GM12872 (cell line): ENCODE measurements at regions not wholly inside any gene's neighbourhood (a gene's known extent, or its start where the extent isn't known, plus 50 kb on each side); places are given as distances from the start of the nearest gene placed in this dataset.

Source experiments
- CTCF ChIP-seq: IDR thresholded peaks from 3 replicates; pipeline ENCODE4 v1.5.1; 2011; ENCODE audit warnings: low read depth, mild to moderate bottlenecking, low read length, moderate library complexity; ENCODE audit not compliant: insufficient read depth

GRCh38 chr13:57825066-57825465, 193.5 kb downstream of the PCDH17 start:
- no peak for TF ChIP-seq CTCF

DNA sequence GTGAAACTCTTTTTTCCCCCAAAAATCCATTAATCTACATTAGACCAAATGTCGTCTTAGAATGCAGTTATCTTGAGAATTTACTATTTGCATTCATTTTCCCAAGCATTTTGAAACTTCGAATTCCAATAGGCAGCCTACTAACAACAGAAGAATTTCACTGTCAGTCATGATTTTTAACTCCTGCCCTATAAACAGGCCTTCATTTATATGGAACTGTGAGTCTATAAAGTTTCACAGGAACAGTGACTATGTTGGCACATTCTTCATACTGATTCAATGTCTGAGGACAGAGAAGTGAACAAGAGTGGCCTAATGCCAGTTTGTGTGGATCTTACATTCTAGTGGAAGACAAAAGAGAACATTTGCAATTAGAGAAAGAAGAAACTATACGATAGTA, 198.0 kb downstream of the PCDH17 start:
- TF ChIP-seq CTCF, result no peak

GRCh38 chr13:57832187-57832586, 200.6 kb downstream of the PCDH17 start:
- TF ChIP-seq CTCF, result no peak

GRCh38 chr13:57837801-57838200, 206.3 kb downstream of the PCDH17 start:
- TF ChIP-seq CTCF, result no peak

GRCh38 chr13:57843521-57843920, 212.0 kb downstream of the PCDH17 start:
- TF ChIP-seq CTCF, result no peak

- TF ChIP-seq CTCF, result no peak
These were observed 215.1 kb downstream of the PCDH17 start for GRCh38 chr13:57846600-57847173.

GRCh38 chr13:57857945-57858344, 226.4 kb downstream of the PCDH17 start:
- no peak for TF ChIP-seq CTCF
